Breast epithelium (tissue), 4 donors: ENCODE measurements at regions not wholly inside any gene's neighbourhood (a gene's known extent, or its start where the extent isn't known, plus 50 kb on each side); places are given as distances from the start of the nearest gene placed in this dataset.

Experiments used
- DNase-seq, 2 donors: peaks; one replicate each; pipeline ENCODE4 v3.0.0-alpha.2; 2019; ENCODE audit warnings: low spot score in 2 of 2
- H3K27ac ChIP-seq, 2 donors: fragments of 200-600 bp; sonication (generic) in 1 of 2; one replicate each; pipeline ENCODE4 v1.5.1; 2016 to 2019; ENCODE audit warnings: mild to moderate bottlenecking in 1 of 2
- H3K27me3 ChIP-seq, 2 donors: fragments of 200-600 bp; sonication (generic) in 1 of 2; one replicate each; pipeline versions ENCODE4 v1.5.1 to v1.6.0; 2017 to 2019; ENCODE audit warnings: control low read depth in 1 of 2, mild to moderate bottlenecking in 1 of 2
- H3K36me3 ChIP-seq: fragments of 200-600 bp; one replicate; pipeline ENCODE4 v1.5.1; 2019
- H3K4me1 ChIP-seq, 2 donors: fragments of 200-600 bp; sonication (generic); one replicate each; pipeline ENCODE4 v1.5.1; 2016 to 2019; ENCODE audit warnings: control low read depth in 1 of 2
- H3K4me3 ChIP-seq, 3 donors: fragments of 200-600 bp; sonication (generic); 1 replicate in 2 of 3; 2 replicates in 1 of 3; pipeline ENCODE4 v1.5.1; 2016 to 2019; ENCODE audit warnings: mild to moderate bottlenecking in 3 of 3, moderate library complexity in 2 of 3
- H3K9me3 ChIP-seq, 2 donors: fragments of 200-600 bp; sonication (generic) in 1 of 2; one replicate each; pipeline ENCODE4 v1.5.1; 2016 to 2019; ENCODE audit warnings: control low read depth in 1 of 2
- POLR2A ChIP-seq: fragments of 450-650 bp; IDR thresholded peaks from one replicate; pipeline ENCODE4 v1.6.1; 2016; ENCODE audit warnings: antibody characterized with exemption, mild to moderate bottlenecking, moderate library complexity
- POLR2AphosphoS5 ChIP-seq, 3 donors: sonication (generic); formaldehyde crosslinking; IDR thresholded peaks; one replicate each; pipeline ENCODE4 v1.6.1; 2017; ENCODE audit warnings: antibody characterized with exemption in 3 of 3
- intact Hi-C: fragments of 100-400 bp; cut with DNase I; formaldehyde crosslinking; loops from one replicate; pipeline ENCODE4 v1.15.1; 2023; ENCODE audit warnings: low total_unique reads
- TF ChIP-seq, protein P1 (sequence below), 3 donors: fragments of 450-650 bp; IDR thresholded peaks; one replicate each; pipeline ENCODE4 v1.5.1; 2016 to 2017; ENCODE audit warnings: antibody characterized with exemption in 3 of 3, mild to moderate bottlenecking in 3 of 3, moderate library complexity in 3 of 3

DNA sequence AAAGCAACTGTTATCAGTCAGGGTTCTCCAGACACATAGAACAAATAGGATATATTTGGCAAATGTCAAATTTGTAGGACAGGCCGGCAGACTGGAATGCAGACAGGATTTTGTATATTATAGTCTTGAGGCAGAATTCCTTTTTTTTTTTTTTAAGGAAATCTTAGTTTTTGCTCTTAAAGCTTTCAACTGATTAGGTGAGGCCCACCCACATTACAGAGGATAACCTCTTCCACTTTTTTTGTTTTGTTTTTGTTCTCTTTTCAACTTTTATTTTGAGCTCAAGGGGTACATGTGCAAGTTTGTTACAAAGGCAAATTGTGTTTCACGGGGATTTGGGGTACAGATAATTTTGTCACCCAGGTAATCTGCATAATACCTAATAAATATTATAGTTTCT is 350.2 kb upstream of the CHAC2 start:
- no peaks in the 10 kb centered on the region for H3K36me3 ChIP-seq
- H3K4me3 ChIP-seq: no peak overlapping the region
- no peak for DNase-seq
- H3K4me1 ChIP-seq: no peaks in the 10 kb centered on the region
- no peaks in the 10 kb centered on the region for H3K27me3 ChIP-seq
- H3K27ac ChIP-seq: no peak overlapping the region
- no peaks in the 10 kb centered on the region for H3K9me3 ChIP-seq
- intact Hi-C loops: no loop called here
- no peak for TF ChIP-seq POLR2AphosphoS5 (IDR thresholded peaks at IDR 0.05)
- TF ChIP-seq, protein P1, sequence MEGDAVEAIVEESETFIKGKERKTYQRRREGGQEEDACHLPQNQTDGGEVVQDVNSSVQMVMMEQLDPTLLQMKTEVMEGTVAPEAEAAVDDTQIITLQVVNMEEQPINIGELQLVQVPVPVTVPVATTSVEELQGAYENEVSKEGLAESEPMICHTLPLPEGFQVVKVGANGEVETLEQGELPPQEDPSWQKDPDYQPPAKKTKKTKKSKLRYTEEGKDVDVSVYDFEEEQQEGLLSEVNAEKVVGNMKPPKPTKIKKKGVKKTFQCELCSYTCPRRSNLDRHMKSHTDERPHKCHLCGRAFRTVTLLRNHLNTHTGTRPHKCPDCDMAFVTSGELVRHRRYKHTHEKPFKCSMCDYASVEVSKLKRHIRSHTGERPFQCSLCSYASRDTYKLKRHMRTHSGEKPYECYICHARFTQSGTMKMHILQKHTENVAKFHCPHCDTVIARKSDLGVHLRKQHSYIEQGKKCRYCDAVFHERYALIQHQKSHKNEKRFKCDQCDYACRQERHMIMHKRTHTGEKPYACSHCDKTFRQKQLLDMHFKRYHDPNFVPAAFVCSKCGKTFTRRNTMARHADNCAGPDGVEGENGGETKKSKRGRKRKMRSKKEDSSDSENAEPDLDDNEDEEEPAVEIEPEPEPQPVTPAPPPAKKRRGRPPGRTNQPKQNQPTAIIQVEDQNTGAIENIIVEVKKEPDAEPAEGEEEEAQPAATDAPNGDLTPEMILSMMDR (IDR thresholded peaks at IDR 0.05): no peak
- TF ChIP-seq POLR2A: no peak

DNA sequence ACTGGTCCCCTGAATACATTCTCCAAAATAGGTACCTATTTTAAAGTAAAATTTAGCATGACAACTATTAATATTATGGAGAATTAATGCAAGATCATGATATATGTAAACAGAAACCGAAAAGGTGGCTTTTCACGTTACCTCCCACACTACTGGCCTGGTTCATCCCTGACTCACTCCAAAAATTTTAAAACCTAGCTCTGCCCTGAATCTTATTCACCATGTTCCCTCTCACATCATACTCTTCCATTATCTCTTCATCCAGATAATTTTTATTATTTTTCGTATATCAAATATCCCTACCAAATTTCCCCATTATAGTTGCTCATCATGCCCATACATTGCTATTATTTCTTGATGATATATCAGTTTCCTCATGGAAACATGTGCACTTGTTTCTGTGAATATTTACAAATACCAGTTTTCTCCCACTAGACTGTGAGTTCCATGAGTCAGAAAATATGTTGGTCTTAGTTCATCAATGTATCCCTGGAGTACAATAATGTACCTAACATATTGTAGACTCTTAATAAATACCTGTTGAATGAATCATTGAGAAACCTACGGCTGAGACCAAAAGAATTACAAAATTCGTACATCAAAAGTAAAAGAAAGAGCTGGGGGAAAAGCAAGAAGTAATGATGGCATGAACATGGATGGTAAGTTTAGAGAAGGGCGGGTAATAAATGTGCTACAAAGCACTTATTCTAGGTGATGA is 360.1 kb upstream of the CHAC2 start:
- Histone ChIP-seq H3K4me3 (no peak overlapping the region), H3K9me3 (peaks cover 3 to 9% of the 10 kb centered on the region in 2 donors), H3K4me1 (no peaks in the 10 kb centered on the region), H3K27ac (no peak overlapping the region), H3K27me3 (no peaks in the 10 kb centered on the region), H3K36me3 (no peaks in the 10 kb centered on the region)
- intact Hi-C loops: no loop called here
- TF ChIP-seq POLR2A: no peak
- TF ChIP-seq, protein P1 (IDR thresholded peaks at IDR 0.05): no peak
- no peak for DNase-seq

DNA sequence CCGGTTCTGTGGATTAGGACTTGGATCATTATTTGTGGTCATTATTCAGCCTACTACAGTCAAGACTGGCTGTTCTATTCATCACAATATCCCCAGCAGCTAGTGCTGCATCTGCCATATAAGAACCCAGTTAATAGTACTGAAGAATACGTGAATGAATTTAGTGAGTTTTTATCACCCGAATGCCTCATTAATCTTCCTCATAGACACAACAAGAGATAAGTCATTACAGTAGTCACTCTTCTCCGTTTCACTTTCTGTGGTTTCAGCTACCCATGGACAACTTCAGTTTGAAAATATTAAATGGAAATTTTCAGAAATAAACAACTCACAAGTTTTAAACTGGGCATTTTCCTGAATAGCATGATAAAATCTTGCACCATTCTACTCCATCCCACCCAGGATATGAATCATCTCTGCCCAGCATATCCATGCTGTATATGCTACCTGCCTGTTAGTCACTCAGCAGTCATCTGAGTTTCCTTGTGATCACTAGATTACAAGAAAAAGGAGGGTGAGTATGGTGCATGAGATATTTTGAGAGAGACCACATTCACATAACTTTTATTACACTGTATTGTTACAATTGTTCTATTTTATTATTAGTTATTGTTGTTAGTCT is 363.7 kb upstream of the CHAC2 start:
- Histone ChIP-seq H3K4me1 (no peaks in the 10 kb centered on the region), H3K9me3 (peaks cover 0 to 3% of the 10 kb centered on the region in 2 donors), H3K27me3 (no peaks in the 10 kb centered on the region), H3K4me3 (no peak overlapping the region), H3K27ac (no peak overlapping the region), H3K36me3 (no peaks in the 10 kb centered on the region)
- intact Hi-C loops: no loop called here
- no peak for TF ChIP-seq POLR2AphosphoS5 (IDR thresholded peaks at IDR 0.05)
- TF ChIP-seq POLR2A: no peak
- TF ChIP-seq, protein P1 (IDR thresholded peaks at IDR 0.05): no peak
- DNase-seq: no peak

- Histone ChIP-seq H3K36me3 (no peaks in the 10 kb centered on the region), H3K27ac (no peak overlapping the region), H3K9me3 (no peaks in the 10 kb centered on the region), H3K4me3 (no peak overlapping the region), H3K4me1 (no peaks in the 10 kb centered on the region), H3K27me3 (no peaks in the 10 kb centered on the region)
- intact Hi-C loops: no loop called here
- no peak for DNase-seq
- TF ChIP-seq POLR2AphosphoS5 (IDR thresholded peaks at IDR 0.05) (no peak), POLR2A (no peak)
- TF ChIP-seq, protein P1 (IDR thresholded peaks at IDR 0.05): no peak
Observed at GRCh38 chr2:53397085-53397484, 370.5 kb upstream of the CHAC2 start.

DNA sequence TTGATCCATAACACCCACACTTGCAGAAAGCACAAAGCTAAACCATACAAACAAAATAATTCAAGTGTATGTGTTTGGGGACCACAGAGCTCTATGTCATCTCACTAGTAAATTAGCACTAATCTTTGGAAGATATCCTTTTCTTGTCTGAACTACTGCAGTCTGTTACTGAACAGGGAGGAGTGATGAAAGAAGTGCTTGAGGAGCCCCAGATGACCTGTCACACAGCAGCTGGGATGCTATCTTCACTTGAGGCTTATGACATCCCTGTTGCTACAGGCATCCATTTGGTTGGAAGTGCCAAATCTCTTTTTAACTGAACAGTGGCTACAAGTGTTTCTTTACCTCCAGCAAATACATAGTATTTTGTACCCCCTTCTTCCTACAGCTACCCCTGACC is 386.3 kb upstream of the CHAC2 start:
- no peaks in the 10 kb centered on the region for H3K27me3 ChIP-seq
- H3K36me3 ChIP-seq: no peaks in the 10 kb centered on the region
- no peaks in the 10 kb centered on the region for H3K4me1 ChIP-seq
- H3K4me3 ChIP-seq: no peak overlapping the region
- intact Hi-C loops: no loop called here
- no peak overlapping the region for H3K27ac ChIP-seq
- no peaks in the 10 kb centered on the region for H3K9me3 ChIP-seq
- no peak for DNase-seq
- TF ChIP-seq POLR2AphosphoS5 (IDR thresholded peaks at IDR 0.05) (no peak), POLR2A (no peak)
- TF ChIP-seq, protein P1 (IDR thresholded peaks at IDR 0.05): no peak
